ENCODE measurements at regions not wholly inside any gene's neighbourhood (a gene's known extent, or its start where the extent isn't known, plus 50 kb on each side); places are given as distances from the start of the nearest gene placed in this dataset.
A peak's percentile ranks its signal among the peaks of the same experiment; 100 is the strongest.
"Not testable (repeated sequence)": the region's sequence is repeated elsewhere in the genome, so short reads cannot be mapped to it uniquely, and the experiment has no call there.

DNA sequence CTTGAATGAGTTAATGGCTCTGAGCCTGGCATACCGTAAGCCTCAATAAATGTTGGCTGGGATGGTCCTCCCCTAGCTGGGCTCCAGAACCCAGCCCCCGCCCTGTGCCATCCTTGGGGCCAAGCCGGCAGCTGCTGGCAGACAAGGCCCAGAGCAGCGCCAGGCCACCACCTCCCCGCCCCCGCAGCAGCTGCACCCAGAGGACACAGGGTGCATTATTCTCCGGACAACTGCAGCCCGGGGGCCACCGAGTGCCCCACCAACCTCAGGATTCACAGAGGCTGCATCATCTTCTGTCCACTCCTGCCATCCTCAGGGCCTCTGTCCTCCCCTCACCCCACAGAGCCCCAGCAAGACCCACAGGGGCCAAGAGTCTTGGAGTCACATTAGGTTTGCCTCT, 92.7 kb downstream of the NCOR2 start:
- no peak for DNase-seq

DNA sequence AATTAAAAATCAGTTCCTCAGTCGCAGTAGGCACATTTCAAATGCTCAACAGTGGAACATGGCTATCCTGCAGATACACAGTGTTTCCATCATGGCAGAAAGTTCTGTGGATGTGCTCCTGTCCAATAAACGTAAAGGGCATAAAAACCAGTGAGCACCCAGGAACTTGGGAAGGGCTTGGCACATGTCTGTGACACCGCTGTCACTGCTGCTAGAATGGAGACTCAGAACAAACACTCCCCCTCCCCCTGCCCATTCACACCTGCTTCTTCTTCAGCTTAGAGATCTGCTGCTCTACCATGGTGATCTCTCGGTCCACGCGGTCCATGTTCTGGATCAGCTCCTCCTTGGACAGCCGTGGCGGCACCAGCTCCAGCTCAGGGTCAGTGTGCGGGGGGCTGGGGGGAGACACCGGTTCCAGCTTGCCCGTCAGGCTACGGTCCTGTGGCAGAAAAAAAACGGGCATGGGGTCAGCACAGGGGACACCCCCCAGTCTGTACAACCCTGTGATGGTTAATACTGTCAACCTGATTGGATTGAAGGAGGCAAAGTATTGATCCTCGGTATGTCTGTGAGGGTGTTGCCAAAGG, 94.6 kb downstream of the NCOR2 start:
- DNase-seq = no peak

GRCh38 chr12:124471828-124472227, 95.6 kb downstream of the NCOR2 start:
- DNase-seq = no peak

GRCh38 chr12:124470806-124471205, 96.6 kb downstream of the NCOR2 start:
- DNase-seq = no peak

DNA sequence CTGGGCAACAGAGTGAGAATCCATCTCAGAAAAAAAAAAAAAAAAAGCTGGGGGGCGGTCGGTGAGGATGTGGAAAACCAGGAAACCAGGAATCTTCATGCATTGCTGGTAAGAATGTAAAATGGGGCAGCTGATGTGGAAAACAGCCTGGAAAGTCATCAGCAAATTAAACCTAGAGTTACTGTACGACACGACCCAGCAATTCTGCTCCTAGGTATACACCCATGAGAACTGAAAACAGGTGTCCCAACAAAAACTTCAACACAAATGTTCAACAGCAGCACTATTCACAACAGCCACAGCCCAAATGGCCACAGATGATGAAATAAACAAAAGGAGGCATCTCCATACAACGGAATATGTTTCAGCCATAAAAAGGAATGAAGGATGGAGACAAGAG, 97.3 kb downstream of the NCOR2 start:
- no peak for DNase-seq

DNA sequence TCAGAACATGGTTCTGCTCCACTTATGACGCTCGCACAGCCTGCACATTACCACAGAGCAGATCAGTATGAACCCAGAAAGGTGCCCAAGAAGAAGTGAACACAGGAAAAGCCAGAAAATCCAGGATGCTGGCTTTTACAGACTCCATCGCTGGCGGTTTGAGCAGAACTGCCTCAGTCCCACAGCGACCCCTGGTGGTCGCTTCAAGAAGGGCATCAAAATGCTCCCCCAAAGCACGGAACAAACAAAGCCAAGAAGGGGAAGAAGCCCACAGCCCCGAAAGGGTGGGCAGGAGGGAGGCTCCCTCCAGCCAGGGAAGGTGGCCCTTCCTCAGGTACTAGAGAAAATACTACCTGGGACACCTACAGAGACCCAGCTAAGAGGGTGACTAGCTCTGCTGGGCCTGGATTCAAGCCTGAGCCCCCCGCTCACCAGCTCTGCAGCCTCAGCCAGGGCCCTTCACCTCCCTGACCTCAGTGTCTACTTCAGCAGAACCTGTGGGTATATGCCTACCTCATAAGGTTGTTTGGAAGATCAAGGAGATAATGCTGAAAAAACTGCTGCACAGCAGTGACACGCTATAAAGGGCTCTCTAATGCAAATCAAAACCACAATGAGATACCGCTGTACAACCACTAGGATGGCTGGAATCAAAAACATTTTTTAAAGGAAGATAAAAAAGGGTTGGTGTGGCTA, 98.1 kb downstream of the NCOR2 start:
- no peak for DNase-seq

GRCh38 chr12:124467549-124467948, 99.9 kb downstream of the NCOR2 start:
- DNase-seq = not testable (repeated sequence)

DNA sequence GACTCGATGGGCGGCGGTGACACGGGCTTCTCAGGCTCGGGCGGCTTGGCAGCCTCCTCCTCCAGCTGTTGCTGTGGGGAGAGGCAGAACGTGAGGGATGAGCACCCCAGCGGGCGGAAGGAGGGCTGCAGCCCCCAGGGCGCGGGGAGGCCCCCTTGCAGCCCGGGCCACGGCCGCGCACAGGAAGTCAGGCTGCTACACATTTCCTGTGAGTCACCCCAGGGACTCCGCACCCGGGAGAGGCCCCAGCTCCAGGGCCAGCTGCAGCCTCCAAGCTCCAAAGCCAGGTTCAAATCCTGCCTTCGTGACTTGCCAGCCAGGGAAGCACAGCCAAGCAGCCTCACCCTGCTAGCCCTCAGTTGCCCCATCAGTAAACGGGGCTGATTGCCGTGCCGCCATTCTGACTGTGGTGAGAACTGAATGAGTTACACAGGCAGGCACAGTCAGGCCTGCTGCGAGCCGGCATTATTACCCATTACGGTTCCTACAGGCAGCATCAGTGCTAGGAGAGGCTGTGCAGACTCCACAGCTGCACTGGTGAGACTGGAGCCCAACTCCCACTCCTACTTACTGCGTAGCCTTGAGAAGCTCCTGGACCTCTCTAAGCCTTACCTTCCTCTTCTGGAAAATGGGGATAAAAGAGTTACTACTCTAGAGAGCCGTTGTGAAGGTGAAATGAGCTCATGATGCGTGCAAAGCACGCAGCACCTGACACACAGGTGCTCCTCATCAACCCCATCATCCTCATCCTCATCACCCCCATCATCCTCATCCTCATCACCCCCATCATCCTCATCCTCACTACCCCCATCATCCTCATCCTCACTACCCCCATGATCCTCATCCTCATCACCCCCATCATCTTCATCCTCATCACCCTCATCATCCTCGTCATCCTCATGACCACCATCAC, 100.9 kb downstream of the NCOR2 start:
- no peak for DNase-seq

GRCh38 chr12:124465473-124465872, 101.9 kb downstream of the NCOR2 start:
- DNase-seq = no peak

GRCh38 chr12:124464830-124465229, 102.6 kb downstream of the NCOR2 start:
- no peak for DNase-seq

DNA sequence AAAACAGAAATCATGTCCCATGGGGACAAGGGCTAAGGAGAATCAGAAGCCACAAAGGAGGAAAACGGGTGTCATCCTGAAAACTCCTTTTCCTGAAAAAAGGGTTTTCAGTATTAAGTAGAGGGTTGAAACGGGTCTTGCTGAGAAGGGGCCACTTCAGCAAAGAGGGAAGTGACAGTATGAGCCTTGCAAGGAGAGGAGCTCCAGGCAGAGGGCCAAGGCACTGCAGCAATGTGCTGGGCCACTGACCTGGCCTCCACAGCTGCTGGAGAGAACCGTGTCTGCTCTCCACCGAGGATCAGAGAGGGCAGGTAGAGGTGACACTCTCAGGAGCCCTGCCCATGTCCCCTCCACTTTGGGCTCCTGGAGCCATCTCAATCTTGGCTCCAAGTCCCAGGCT, 103.3 kb downstream of the NCOR2 start:
- no peak for DNase-seq

GRCh38 chr12:124463341-124463921, 104.0 kb downstream of the NCOR2 start:
- DNase-seq = no peak

- DNase-seq = no peak
Observed at GRCh38 chr12:124462750-124463149, 104.7 kb downstream of the NCOR2 start.

DNA sequence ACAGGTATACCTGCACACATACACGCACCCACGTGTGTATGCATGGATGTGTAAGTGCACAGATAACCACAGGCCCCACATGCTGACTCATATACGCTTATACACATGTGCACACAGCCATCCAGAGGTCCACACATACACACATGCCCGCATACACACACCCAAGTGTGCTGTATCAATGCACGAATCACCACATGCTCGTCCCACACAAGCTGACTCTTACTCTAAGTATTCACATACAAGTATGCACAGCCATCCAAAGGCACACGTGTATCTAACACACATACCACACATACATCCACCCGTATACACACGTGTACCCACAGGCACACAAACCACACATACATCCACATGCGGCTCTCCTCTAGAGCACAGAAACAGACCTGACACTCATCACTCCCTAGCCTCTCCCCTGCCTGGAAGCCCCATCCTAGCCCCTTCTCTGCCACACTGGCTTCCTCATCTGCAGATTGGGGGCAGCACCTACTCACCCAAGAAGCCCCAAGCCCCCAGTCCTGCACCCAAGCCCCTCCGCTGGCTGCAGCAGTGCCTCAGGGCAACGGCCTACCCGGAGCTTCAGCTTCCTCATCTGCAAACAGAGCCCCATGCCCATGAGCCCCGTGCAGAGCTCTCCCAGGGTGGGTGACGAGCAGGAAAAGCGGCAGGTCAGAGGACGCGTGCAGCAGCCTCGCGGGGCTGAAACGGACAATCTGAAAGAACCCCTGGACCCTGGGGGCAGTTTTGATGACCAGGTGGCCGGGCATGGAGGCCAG, 105.4 kb downstream of the NCOR2 start:
- peak; percentile 21 for DNase-seq

DNA sequence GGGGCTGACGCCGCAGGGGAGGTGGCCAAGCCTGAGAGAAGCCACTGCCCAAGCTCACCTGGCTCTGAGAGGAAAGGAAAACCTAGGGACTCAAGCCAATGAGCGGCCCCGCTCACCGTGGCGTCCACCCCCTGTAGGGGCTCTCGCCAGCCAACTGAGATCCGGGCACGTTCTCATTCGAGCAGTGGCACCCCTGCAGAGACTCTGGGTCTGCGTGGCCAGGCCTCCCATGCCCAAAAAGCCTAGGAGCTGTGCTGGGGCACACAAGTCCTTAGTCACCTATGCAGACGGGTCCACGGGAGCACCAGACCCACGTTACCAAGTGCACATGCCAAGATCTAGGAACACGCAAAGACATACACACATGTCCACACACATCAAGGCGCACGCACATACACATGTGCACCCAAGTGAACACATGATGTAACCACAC, 106.2 kb downstream of the NCOR2 start:
- no peak for DNase-seq

- no peak for DNase-seq
Observed at GRCh38 chr12:124460771-124461170, 106.6 kb downstream of the NCOR2 start.

- no peak for DNase-seq
Observed at GRCh38 chr12:124459852-124460645, 107.4 kb downstream of the NCOR2 start.

GRCh38 chr12:124458992-124459851, 108.2 kb downstream of the NCOR2 start:
- no peak for DNase-seq

GRCh38 chr12:124458220-124458991, 109.0 kb downstream of the NCOR2 start:
- DNase-seq = no peak

Data from fibroblast of skin of abdomen (primary cell).